Glutamatergic neuron (in vitro differentiated cells): ENCODE measurements at regions not wholly inside any gene's neighbourhood (a gene's known extent, or its start where the extent isn't known, plus 50 kb on each side); places are given as distances from the start of the nearest gene placed in this dataset.

Experiments used
- DNase-seq: peaks from one replicate; pipeline ENCODE4 v3.0.0; 2022
- H3K27ac Mint-ChIP-seq: one replicate; pipeline ENCODE4 v1.8.0; 2020; ENCODE audit warnings: mild to moderate bottlenecking, mixed read lengths, inconsistent platforms; ENCODE audit not compliant: unreplicated experiment
- H3K27me3 Mint-ChIP-seq: one replicate; pipeline ENCODE4 v1.8.0; 2020; ENCODE audit warnings: mild to moderate bottlenecking, moderate library complexity, mixed read lengths, inconsistent platforms; ENCODE audit not compliant: unreplicated experiment
- H3K36me3 Mint-ChIP-seq: one replicate; pipeline ENCODE4 v1.8.0; 2020; ENCODE audit warnings: mild to moderate bottlenecking, mixed read lengths, inconsistent platforms; ENCODE audit not compliant: unreplicated experiment
- H3K4me1 Mint-ChIP-seq: one replicate; pipeline ENCODE4 v1.8.0; 2020; ENCODE audit warnings: mild to moderate bottlenecking, low read depth, mixed read lengths, inconsistent platforms; ENCODE audit not compliant: unreplicated experiment
- H3K4me3 Mint-ChIP-seq: one replicate; pipeline ENCODE4 v1.8.0; 2020; ENCODE audit warnings: mild to moderate bottlenecking, mixed read lengths, inconsistent platforms; ENCODE audit not compliant: unreplicated experiment
- H3K9me3 Mint-ChIP-seq: one replicate; pipeline ENCODE4 v1.8.0; 2020; ENCODE audit warnings: mild to moderate bottlenecking, moderate library complexity, mixed read lengths, inconsistent platforms; ENCODE audit not compliant: unreplicated experiment
- CTCF ChIP-seq: fragments of 200-600 bp; sonication (generic); IDR thresholded peaks from one replicate; pipeline ENCODE4 v1.5.0; 2021; ENCODE audit not compliant: partially characterized antibody, unreplicated experiment

GRCh38 chr1:87951409-87951808 is 622.7 kb downstream of the LMO4 start:
- no peaks in the 10 kb centered on the region for H3K9me3 Mint-ChIP-seq
- no peaks in the 10 kb centered on the region for H3K36me3 Mint-ChIP-seq
- no peaks in the 10 kb centered on the region for H3K27me3 Mint-ChIP-seq
- H3K4me3 Mint-ChIP-seq, result no peak overlapping the region
- no peaks in the 10 kb centered on the region for H3K4me1 Mint-ChIP-seq
- TF ChIP-seq CTCF, result no peak
- no peak overlapping the region for H3K27ac Mint-ChIP-seq
- DNase-seq, result no peak

GRCh38 chr1:87951852-87952251 is 623.2 kb downstream of the LMO4 start:
- TF ChIP-seq CTCF, result no peak
- DNase-seq, result no peak
- no peaks in the 10 kb centered on the region for H3K9me3 Mint-ChIP-seq
- H3K4me1 Mint-ChIP-seq, result no peaks in the 10 kb centered on the region
- H3K27me3 Mint-ChIP-seq, result no peaks in the 10 kb centered on the region
- H3K4me3 Mint-ChIP-seq, result no peak overlapping the region
- no peak overlapping the region for H3K27ac Mint-ChIP-seq
- no peaks in the 10 kb centered on the region for H3K36me3 Mint-ChIP-seq

- no peaks in the 10 kb centered on the region for H3K36me3 Mint-ChIP-seq
- H3K9me3 Mint-ChIP-seq, result no peaks in the 10 kb centered on the region
- H3K4me3 Mint-ChIP-seq, result no peak overlapping the region
- TF ChIP-seq CTCF, result no peak
- H3K27ac Mint-ChIP-seq, result no peak overlapping the region
- no peaks in the 10 kb centered on the region for H3K27me3 Mint-ChIP-seq
- DNase-seq, result no peak
- H3K4me1 Mint-ChIP-seq, result no peaks in the 10 kb centered on the region
Measured at GRCh38 chr1:87953121-87953520, 624.4 kb downstream of the LMO4 start.

- Mint-ChIP-seq H3K27ac (no peak overlapping the region), H3K27me3 (no peaks in the 10 kb centered on the region), H3K4me3 (no peak overlapping the region), H3K4me1 (peaks cover 7% of the 10 kb centered on the region), H3K36me3 (no peaks in the 10 kb centered on the region), H3K9me3 (no peaks in the 10 kb centered on the region)
- TF ChIP-seq CTCF, result peak; percentile 69
- peak; percentile 52 for DNase-seq
Measured at GRCh38 chr1:87953732-87954344, 625.2 kb downstream of the LMO4 start.

GRCh38 chr1:87955038-87955437 is 626.4 kb downstream of the LMO4 start:
- no peak for TF ChIP-seq CTCF
- Mint-ChIP-seq H3K4me3 (no peak overlapping the region), H3K27ac (no peak overlapping the region), H3K9me3 (no peaks in the 10 kb centered on the region), H3K27me3 (no peaks in the 10 kb centered on the region), H3K4me1 (peaks cover 11% of the 10 kb centered on the region), H3K36me3 (no peaks in the 10 kb centered on the region)
- no peak for DNase-seq
